ELR (cell line): ENCODE measurements at regions not wholly inside any gene's neighbourhood (a gene's known extent, or its start where the extent isn't known, plus 50 kb on each side); places are given as distances from the start of the nearest gene placed in this dataset.
A peak's percentile ranks its signal among the peaks of the same experiment; 100 is the strongest.

Experiments
- DNase-seq: peaks from one replicate; pipeline ENCODE4 v3.0.0-alpha.2; 2015; ENCODE audit warnings: low read depth

DNA sequence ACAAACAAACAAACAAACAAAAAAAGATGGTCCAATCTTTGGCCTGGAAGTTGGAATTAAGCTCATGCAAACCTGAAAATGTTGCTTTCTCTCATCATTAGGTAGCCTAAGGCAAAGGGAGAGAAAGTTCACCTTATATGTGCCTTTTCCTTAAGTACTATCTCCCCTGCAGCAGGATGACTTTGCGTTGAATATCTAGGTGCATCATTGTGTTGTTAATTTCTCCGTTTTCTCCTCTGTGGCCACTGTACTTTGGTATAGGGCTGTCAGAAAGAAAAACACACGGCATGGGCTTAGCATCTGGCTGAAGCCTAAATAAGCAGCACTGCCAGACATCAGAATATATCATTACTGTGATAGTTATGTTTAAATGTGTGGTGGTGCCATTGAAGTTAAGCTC is 345.5 kb downstream of the BCAT1 start:
- DNase-seq: no peak

DNA sequence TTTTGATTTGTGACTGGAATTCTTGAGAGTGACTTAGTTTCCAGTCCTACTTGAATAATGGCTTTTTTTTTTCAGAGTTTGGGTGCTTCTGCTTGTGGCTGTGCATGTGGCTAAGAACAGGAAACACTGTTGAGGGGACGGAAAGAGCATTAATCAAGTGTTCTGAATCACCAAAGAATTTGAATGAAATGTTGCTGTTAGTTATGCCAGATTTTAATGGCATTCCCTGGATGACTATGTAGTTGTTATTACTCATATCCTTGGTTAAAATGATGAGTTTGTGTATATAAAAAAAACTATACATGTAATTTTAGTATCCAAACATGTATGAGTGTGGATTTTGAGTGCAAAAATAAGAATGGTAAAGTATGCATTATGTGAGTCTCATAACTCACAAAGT is 347.9 kb downstream of the BCAT1 start:
- DNase-seq: peak; percentile 97

DNA sequence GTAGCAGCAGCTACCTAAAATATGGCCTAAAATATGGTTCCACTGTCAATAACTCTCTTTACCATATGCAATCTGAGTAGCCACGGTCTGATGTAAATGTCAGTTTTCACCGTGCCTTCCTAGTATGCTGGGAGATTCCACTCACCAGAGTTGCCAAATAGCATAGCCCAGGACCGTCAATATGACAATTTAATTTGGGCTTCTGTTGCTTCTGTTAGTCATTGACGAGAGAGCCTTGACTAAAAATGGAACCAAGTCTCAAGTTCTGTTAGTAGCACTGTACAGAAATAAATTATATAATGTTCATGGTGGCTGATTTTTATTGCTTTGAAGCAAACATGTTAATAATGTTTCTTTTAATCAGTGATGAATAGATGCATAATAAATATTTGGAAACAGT is 348.4 kb downstream of the BCAT1 start:
- DNase-seq: peak; percentile 43

- DNase-seq: no peak
These were observed 349.2 kb downstream of the BCAT1 start for GRCh38 chr12:24599736-24600135.

- DNase-seq: no peak
These were observed 351.3 kb downstream of the BCAT1 start for GRCh38 chr12:24597580-24597979.

GRCh38 chr12:24596768-24597388 is 352.0 kb downstream of the BCAT1 start:
- DNase-seq: peak; percentile 69

GRCh38 chr12:24595652-24596235 is 353.2 kb downstream of the BCAT1 start:
- peak; percentile 68 for DNase-seq

DNA sequence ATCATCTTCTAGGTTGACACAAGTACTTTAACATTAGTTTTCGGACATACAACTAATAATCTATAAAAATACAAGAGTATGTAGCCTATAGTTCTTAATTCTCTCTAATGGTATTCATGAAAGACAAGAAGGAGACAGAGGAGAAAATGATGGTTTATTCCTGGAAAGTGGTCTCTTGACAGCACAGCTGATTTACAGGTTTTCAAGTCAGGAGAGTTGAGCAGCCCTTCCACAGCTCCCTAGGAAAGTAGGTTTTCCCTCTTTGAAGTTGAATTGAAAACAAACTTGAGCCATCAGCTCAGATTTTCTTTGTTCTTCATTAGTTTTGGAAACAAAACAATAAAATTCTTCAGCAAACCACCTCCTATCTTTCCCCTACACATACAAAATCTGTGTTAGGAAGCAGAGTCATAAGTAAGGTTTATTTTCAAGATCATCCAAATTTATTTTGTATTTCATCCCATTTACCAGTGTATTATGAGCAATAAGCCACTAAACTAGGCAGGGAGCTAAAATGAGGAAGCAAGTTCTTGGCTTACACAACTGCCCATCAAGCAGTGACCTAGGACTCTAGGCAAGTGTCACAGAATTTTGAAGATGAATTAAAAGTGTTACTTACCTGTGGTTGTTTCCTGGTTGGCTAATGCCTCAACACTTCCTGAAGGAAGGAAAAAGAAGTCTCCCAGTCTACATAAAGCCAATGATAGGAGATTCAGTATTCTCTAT is 357.0 kb downstream of the BCAT1 start:
- DNase-seq: no peak

GRCh38 chr12:24591079-24591626 is 357.7 kb downstream of the BCAT1 start:
- DNase-seq: no peak

GRCh38 chr12:24586293-24586692 is 362.6 kb downstream of the BCAT1 start:
- DNase-seq: no peak

DNA sequence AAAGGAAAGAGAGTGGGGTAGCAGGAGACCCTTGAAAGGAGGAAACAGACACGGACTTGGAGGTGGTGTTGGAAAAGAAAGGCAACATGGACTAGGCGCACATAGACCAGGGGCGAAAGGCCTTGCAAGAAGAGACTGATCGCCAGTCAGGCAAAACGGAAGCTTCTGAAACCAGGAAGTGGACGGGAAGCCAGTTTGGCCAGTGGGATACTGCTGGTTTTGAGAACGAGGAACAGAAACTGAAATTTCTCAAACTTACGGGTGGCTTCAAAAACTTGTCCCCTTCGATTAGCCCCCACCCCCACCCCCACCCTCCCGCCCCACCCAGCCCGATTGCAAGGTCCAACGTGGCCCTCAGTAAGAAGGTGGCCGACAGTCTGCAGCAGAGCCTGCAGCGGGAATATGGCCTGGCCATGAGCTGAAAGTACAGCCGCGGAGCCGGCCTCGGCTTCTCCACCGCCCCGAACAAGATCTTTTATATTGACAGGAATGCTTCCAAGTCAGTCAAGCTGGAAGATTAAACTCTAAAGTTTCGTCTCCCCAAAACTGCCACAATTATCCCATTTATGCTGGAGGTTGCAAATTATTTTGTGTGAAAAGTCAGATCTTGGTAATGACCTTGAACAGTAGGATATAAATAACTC is 364.7 kb downstream of the BCAT1 start:
- no peak for DNase-seq

- no peak for DNase-seq
These were observed 365.8 kb downstream of the BCAT1 start for GRCh38 chr12:24582954-24583601.

DNA sequence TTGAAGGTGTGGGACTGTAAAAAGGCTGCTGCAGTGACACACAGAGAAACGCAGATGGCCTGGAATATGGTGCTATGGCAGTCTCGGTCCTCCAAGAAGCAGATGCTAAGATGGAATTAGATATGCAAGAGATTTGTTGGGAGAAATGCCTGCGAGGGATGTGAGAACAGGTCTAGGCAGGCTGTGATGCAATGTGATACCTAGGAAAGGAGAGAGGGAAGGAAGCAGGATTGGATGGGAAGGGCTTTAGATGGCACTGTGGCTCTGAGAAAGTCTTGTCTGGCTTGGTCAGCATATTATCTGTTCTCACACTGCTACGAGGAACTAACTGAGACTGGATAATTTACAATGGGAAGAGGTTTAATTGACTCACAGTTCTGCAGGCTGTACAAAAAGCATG is 374.4 kb downstream of the BCAT1 start:
- no peak for DNase-seq

DNA sequence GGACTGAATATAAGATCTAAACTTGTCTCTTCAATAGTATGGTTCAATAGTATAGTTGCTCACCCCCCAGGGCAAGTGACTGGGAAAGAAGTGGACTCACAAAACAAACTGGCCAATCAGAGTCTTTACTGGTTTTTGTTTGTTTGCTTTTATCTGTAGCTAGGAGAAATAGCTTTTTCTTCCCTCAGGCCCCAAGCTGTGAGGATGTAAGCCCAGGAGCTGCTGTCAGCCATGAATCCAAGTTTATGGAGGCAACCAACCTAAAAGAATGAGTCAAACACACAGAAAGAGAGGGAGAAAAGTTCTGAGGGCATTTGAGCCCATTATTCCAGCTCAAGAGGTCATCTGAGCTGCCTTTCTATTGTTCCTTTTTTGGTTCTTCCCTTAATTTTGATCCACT is 375.3 kb downstream of the BCAT1 start:
- DNase-seq: no peak

DNA sequence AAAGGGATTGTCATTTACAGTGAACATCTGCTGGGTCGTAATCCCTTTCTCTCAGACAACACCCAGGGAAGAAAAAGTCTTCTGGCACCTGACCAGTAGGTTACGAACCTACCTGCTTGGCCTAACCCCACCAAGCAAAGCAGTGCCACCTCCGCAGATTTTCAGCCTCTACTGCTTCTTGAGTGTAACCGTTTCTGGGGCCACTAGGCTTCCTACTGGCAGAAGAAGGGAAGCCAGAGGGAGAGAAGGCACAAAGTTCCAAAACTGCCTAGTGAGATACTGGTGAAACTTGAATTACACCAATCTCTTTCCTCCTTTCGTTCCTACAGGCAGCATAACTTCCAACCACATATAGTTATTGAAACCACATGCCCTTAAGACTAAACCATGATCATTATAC is 383.6 kb downstream of the BCAT1 start:
- no peak for DNase-seq

GRCh38 chr12:24562771-24563431 is 386.0 kb downstream of the BCAT1 start:
- peak; percentile 55 for DNase-seq

DNA sequence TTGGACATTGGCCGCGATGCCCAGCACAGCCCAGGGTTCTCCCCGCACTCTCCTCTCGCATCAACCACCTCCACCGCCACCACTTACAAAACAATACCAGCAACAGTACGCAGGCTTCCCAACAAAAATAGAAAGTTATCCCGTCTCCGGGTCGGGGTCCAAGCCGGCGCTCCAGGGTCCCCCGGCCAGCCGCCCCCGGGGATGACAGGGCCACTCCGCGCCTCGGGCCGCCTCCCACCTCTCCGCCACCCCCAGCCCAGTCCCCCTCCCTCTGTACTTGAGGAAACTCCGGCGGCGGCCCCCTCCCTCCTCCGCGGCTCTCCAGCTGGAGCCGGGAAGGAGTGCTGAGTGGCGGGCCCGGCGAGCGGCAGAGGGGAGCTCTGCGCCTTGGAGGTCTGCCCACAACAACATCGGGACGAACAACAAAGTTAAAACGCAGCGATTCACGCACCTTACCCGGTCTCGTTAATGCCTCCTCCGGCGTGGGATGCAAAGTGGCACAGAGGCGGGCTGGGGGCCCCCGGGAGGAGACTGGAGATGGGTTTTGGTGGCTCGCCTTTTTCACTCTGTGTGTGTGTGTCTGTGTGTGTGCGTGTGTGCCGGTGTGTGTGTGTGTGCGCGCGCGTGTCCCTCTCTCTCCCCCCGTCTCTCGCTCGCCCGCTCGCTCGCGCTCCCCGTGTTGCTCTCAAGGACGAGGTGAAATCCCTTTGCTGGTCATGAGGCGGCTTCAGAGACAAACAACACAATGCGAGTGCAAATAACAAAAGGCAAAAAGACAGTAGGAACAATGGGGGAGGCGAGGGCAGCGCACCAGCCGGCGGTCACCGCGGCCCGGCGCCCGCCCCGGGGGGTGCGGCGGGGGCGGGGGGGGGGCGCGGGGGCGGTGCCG is 386.8 kb downstream of the BCAT1 start:
- DNase-seq: peak; percentile 73

DNA sequence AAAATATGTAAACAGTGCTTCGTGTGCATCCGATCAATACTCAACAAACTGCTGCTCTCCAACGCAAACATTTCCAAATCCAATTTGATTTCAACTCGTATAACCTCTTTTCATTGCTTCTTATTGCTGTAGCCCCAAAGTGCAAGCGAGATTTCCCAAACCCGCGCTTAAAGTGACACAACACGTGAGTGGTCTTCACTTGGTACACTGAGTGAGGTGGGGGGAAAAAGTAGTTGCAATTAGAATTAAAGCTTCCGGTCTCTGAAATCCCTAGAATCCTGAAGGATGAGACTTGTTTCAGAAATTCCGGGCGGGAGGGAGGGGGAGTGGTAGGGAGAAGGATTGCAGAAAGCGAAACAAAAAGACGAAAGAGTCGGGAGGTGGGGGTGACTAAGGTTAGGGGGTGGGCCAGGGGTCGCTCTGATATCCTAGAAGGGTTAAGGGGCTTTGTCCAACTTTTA is 387.5 kb downstream of the BCAT1 start:
- peak; percentile 75 for DNase-seq

DNA sequence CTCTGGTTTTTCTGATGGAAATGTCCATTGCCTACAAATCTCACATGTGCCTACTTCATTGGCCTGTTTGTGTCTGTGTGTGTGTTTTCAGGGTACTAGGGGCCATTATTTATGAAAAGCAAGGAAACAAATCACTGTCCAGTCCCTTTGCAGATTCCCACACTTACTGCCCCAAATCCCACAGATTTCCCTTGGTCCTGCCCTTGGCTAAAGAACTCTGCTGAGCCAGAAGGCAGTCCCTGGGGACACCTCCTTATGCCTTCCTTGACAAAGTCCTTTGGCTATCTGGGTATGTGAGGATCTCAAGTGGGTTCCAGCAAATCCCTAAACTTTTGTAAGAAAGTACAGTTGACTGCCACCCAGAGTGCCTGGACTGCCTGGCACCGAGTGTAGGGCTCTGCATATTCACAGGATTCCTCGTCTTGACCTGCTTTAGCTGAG is 388.1 kb downstream of the BCAT1 start:
- no peak for DNase-seq

- no peak for DNase-seq
These were observed 388.6 kb downstream of the BCAT1 start for GRCh38 chr12:24560192-24560775.
